GM19438 (cell line): ENCODE measurements at regions not wholly inside any gene's neighbourhood (a gene's known extent, or its start where the extent isn't known, plus 50 kb on each side); places are given as distances from the start of the nearest gene placed in this dataset.

Experiments
- ATAC-seq: cut with Tn5 transposase; IDR thresholded peaks from one replicate; pipeline ENCODE4 v1.9.1; 2021; ENCODE audit warnings: low read depth; ENCODE audit not compliant: unreplicated experiment

DNA sequence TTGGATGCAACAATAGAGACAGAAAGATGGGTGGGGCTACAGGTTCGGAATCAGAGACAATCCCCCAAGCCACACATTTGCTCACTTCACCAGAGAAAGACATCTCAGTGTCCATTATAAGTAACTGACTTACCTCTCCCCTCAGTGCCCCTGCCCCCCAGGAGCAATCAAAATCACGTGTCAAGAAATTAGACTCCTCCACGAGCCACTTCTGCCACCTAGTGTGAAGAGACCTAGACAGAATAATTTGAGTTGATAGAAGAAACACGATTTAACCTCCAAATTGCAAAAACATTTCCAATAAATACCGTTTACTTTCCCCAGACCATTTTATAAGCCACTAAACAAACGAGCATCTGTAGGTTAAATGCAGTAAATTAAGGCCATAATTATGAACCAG is 123.2 kb downstream of the SLC30A10 start:
- ATAC-seq: no peak

GRCh38 chr1:219801156-219801820 is 127.1 kb downstream of the SLC30A10 start:
- no peak for ATAC-seq

GRCh38 chr1:219798283-219799030 is 129.9 kb downstream of the SLC30A10 start:
- ATAC-seq: no peak

- ATAC-seq: no peak
These were observed 130.7 kb downstream of the SLC30A10 start for GRCh38 chr1:219797683-219798082.

DNA sequence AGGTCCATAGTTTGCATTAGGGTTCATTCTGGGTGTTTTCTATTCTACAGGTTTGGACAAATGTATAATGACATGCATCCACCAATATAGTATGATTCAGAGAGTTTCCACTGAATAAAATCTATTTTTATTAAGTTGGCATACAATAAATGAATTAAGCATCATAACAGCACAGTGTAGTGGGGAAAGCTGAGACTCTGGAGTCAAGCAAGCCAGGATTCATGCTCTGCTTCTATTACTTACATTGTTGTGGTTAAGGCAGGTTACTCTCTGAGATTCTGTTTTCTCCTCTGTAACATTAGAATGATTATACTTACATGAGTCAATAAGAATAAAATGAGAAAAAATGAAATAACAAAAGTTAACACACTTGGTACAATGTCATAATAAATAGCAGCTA is 131.3 kb downstream of the SLC30A10 start:
- ATAC-seq: no peak

GRCh38 chr1:219795363-219795917 is 132.9 kb downstream of the SLC30A10 start:
- ATAC-seq: no peak

- ATAC-seq: no peak
These were observed 134.1 kb downstream of the SLC30A10 start for GRCh38 chr1:219794085-219794743.

DNA sequence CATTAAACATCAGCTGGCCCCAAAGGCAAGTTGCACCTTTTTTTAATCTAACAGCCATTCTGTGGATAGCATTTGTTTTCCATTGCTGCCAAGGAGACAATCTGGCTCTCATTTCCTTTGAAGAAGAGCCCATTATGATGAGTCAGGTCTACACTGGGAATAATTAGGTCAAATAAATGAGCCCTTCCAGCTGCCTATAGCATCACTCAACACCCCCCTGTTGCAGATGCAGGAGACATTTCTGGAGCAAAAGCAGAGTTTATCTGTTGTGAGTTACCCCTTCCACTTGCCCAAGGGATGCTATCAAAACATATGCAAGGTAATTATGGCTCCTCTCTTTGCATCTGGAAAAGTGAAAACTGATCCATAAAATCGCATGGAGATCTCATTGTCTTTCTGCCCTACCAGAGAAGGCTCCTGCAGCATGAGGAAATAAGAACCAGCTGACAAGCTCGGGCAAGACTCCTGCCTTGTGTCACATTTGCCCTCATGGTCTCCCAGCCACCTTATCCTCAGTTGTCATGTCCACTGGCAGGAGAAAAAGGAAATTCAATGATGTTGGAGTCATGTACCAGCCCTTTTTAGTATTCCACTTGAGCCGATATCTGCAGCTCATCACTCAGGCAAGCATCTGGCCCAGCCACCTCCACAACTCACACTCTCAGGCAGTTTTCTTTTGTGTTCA is 135.9 kb downstream of the SLC30A10 start:
- no peak for ATAC-seq

DNA sequence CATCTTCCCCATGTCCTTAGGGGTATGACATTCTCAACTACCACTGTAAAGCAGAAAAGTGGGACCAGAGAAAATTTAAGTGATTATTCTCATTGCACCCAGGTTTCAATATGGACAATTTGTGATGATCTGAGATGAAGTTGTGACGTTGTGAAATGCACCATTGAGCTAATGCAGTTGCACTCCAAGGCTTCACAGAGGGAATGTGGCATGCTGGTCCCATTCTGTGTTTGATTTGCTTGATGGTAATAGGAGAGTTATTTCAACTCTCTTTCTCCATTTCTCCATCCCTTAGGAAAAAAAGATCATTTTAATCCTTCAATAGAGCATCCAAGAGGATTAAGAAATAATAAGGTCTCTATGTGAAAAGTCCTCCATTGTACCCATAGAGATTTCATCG is 136.6 kb downstream of the SLC30A10 start:
- ATAC-seq: no peak

GRCh38 chr1:219790834-219791615 is 137.3 kb downstream of the SLC30A10 start:
- no peak for ATAC-seq

GRCh38 chr1:219788700-219789099 is 139.7 kb downstream of the SLC30A10 start:
- ATAC-seq: no peak

- ATAC-seq: no peak
These were observed 140.3 kb downstream of the SLC30A10 start for GRCh38 chr1:219788091-219788490.

DNA sequence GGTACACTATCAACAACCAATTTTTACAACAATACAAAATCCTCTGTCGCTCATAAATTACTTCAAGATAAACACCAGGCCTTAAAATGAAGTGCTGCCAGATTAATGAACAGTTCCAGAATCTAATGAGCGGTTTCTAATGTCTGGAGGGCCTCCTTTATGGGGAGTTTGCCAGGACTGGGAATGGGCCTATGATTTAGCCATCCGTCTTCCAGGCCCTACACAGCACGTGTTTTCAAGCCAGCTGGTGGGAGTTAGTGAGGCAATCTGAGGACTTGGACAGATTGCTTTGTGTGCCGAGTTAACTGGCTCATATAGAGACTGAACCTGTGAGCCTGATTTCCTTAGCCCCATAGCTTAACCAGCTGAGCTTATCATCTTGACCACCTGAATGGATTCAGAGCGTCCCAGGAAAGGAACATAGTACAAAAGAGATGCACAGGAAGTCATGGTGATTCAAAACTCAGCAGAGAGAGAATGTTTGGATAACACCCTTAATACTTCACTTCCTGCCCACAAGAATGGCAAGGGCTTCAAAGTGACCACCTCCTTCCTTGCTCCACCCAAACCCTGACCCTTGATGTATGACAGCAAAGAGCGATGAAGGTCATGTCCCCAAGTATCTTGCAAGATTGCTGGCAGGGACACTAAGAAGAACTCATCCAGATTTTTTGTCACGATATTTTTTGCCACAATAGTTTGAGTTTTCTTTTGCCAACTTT is 143.5 kb downstream of the SLC30A10 start:
- no peak for ATAC-seq

GRCh38 chr1:219783605-219784235 is 144.6 kb downstream of the SLC30A10 start:
- ATAC-seq: no peak

- no peak for ATAC-seq
These were observed 145.4 kb downstream of the SLC30A10 start for GRCh38 chr1:219782929-219783328.

- no peak for ATAC-seq
These were observed 146.0 kb downstream of the SLC30A10 start for GRCh38 chr1:219782311-219782710.

DNA sequence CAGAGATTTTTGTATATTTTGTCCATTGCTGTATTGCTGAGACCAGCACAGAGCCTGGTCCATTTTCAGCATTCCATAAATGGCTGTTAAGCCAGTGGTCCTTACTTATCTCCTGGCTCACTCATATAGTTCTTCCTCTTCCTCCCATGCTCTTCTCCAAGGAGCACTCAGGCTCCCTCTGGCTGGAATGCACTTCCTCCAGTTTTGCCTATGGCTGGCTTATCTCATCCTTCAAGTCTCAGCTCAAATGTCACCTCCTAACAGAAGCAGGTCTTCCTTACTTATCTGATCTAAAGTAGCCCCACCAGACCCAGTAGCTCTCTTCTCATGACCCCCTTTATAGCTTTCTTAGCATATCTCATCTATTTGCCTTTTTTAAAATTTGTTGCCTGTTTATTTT is 146.9 kb downstream of the SLC30A10 start:
- no peak for ATAC-seq

DNA sequence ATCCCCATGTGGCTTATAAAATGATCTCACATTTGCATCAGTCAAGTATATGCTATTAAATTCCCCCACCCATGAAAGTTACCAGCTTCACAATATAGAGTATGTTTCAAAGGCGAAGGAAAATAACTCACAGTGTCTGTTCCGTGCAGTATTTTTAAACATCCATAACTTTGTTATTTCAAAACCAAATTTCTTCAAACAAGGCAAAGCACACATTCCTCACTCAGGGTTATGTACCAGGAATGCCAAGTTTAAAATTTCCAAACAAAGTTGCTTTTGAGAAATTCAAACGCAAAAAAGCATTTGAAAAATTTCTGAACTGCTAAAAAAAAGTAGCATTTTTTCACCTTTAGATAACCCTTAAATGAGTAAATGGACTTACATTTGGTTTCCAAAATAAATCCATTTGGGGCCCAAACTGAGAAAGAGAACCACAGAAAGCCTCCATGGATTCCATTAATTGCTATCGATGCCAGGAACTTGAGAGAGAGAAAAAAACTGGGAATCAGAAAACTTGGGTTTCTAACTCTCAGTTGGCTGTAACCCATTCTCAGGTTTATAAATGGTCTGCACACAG is 149.5 kb downstream of the SLC30A10 start:
- ATAC-seq: no peak

- ATAC-seq: no peak
These were observed 150.2 kb downstream of the SLC30A10 start for GRCh38 chr1:219778110-219778509.
